GM19372 (cell line): ENCODE measurements at regions not wholly inside any gene's neighbourhood (a gene's known extent, or its start where the extent isn't known, plus 50 kb on each side); places are given as distances from the start of the nearest gene placed in this dataset.

Experiments
- ATAC-seq: cut with Tn5 transposase; IDR thresholded peaks from one replicate; pipeline ENCODE4 v1.9.1; 2021; ENCODE audit warnings: mild to moderate bottlenecking, low read depth, moderate library complexity; ENCODE audit not compliant: unreplicated experiment

DNA sequence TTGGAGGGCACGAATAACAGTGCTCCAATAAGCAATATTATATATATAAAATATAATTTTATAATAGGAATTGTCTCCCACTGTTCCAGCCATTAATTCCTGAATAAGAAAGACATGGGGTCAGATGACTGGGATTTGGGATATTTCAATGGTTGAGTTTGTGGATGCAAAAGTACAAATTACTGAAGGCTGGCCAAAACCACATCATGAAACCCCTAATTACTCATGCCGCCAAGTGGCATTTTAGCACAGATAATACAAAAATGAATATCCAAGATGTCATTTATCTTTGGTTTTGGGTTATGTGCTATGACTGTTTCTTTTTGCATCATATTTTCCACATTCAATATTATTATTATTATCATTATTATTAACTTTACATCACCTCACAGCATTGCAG, 261.4 kb upstream of the TBX3 start:
- no peak for ATAC-seq

- no peak for ATAC-seq
Observed at GRCh38 chr12:114944736-114945135, 260.8 kb upstream of the TBX3 start.

DNA sequence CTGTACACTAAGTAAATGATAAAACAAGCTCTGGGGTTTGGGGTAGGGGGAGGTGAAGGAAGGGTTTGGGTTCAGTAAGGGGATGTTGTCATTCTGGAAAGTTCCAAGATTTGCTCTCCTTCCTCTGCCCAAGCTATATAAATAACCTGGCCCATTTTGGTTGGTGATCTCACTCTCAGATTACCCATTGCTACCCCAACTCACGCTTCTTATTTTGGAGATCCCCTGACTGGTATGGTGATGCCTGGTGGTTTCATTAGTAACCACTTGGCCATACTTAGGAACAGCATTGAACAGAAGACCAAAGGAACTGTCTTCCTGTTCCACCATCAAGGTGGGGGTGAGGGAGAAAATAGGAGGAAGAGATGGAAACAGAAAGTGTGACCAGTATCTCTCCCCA, 259.6 kb upstream of the TBX3 start:
- no peak for ATAC-seq

- ATAC-seq, result no peak
Observed at GRCh38 chr12:114938487-114939210, 254.7 kb upstream of the TBX3 start.

- no peak for ATAC-seq
Observed at GRCh38 chr12:114936148-114937079, 252.4 kb upstream of the TBX3 start.

DNA sequence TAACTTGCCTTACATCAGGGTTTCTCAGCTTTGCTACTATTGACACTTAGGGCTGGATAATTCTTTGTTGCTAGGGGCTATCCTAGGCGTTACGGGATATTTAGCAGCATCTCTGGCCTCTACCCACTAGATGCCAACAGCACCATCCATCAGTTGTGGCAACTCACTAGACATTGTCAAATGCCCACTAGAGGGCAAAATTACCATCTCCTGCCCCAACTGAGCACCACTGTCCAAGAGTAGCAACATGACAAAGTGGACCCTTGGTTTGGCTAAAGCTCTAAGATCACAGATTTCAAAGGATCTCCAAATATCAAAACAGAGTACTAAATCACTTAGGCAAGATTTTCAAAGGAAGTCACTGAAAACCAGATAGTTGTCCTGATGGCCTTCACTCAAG, 251.7 kb upstream of the TBX3 start:
- ATAC-seq, result no peak

GRCh38 chr12:114933428-114934160, 249.6 kb upstream of the TBX3 start:
- ATAC-seq, result no peak

- no peak for ATAC-seq
Observed at GRCh38 chr12:114932806-114933205, 248.8 kb upstream of the TBX3 start.

GRCh38 chr12:114931025-114931424, 247.1 kb upstream of the TBX3 start:
- no peak for ATAC-seq

DNA sequence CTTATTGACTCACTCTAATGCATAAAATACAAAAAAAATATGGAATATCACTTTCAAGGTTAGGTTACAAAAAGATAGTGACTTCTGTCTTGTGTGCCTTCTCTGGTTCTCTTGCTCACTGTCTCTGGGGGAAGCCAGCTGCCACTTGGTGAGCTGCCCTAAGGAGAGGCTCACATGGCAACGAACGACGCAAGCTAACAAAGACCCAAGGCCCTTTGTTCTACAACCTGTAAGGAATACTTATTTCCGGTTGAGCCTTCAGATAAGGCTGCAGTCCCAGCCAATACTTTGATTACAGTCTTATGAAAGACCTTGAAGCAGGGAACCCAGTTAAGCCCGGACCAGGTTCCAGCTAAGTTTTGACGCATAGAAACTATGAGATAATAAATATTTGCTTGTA, 242.4 kb upstream of the TBX3 start:
- no peak for ATAC-seq

DNA sequence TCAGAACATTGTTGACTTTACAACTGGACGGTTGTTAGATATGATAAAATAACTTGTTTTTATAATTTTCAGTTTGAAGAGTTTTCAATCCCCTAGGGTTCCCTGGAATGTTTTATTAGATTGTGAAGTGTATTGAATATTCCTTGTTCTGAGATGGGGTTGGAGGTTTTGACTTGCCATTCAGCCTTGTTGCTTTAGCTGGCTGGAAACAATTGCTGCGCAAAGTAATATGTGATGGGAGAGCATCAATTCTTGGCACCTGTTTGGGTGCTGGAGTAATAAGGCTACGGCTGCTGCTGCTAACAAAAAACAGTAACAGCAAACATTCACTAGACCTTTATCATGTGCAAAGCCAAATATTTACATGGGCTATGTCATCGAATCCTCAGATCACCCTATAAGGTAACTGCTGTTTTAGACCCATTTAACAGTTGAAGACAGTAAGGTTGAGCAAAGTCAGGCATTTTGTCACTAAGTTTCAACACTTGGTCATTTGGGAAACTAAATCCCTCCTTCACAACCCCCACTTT, 241.0 kb upstream of the TBX3 start:
- ATAC-seq, result no peak

- ATAC-seq, result no peak
Observed at GRCh38 chr12:114921781-114922180, 237.8 kb upstream of the TBX3 start.

- no peak for ATAC-seq
Observed at GRCh38 chr12:114920771-114921554, 237.0 kb upstream of the TBX3 start.

DNA sequence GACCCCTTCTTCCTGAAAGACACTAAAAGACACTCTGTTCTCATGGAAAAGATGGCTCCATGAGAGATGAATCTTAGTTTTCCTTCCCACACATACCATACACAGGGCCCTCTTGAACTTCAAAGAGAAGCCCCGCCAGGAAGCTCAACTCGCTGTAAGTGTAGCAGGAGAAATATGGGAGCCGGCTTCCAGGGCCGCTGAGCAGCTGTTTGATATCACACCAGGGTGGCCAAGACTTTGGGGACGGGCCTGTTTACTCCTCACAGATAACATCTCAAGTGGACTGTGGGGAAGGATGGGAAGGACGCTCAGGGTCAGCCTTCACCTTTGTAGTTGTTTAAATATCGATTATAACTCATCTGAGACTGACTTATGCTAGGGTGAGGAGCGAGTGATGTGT, 235.5 kb upstream of the TBX3 start:
- ATAC-seq, result no peak

DNA sequence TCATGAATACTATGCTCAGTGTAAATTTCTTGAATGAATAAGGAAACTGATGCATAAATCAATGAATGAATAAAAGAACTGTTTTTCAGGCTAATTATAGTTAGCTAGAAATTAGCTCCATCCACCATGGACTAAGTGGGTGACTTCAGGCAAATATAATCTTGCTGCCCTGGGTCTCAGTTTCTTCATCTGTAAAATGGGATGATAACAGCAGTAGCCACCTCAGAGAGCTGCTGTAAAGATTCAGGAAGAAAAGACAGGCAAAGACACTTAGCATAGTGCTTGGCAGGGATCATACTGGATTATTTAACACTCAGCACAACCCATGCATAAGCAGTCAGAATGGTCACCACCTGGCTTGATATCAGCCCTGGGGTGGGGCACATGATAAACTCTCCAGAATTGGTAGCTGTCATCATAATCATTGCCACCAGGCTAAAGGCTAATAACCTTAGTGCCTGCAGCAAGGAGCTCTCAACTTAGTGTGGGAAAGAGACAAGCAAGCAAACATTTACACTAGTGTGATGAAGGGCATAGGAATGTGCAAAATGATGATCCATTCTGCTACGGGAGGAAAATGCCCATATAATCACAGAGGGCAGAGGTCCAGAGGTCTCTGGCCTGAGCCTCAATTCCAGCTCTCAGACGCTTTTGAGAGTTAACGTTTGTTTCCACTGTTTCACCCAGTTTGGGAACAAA, 234.7 kb upstream of the TBX3 start:
- no peak for ATAC-seq

DNA sequence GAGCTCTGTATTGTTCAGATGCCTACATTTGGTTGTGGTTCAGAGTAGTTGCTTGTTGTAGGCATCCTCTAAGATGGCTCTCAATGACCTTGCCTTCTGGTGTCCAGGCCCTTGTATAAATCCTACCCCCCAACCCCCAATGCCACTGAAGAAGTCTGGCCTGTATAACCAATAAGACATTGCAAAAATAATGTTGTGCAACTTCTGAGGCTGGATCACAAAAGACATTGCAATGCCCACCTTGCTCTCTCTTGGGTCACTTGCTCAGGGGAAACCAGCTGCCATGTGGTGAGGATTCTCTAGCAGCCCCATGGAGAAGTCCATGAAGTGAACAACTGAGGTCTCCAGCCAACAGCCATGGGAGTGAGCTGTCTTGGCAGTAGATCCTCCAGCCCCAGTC, 234.0 kb upstream of the TBX3 start:
- ATAC-seq, result no peak

DNA sequence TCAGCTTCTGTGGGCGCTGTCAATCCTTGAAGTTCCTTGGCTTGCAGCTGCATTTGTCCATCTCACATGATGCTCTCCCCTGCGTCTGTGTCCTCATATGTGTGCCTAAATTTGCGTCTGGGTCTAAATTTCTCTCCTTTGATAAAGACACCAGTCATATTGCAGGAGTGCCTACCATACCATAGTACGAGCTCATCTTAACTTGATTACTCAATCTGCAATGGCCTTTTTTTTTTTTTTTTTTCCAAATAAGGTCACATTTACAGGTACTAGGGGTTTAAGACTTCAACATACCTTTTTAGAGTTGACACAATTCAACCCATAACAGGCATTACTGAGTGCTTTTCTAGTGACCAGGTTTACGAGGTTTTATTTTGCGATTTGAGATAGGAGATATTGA, 233.3 kb upstream of the TBX3 start:
- no peak for ATAC-seq

GRCh38 chr12:114916541-114916940, 232.6 kb upstream of the TBX3 start:
- no peak for ATAC-seq

DNA sequence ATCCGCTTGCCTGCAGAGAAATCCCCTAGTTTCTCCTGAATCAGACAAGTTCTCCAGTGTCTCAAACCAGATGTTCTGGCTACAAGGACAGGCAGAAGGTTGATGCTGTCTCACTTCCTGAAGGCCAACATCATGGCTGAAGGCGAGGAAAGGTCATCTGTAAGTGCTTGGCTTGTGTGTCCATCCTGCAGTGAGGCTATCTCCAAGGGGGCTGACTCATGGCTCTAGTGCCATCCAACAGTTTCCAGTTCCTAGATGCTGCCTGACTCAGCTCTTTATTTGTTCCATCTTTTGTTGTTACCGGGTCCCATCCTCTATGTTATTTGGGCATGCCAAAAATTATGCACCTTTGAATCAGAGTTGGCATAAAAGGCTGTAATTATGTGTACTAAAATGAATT, 232.1 kb upstream of the TBX3 start:
- ATAC-seq, result no peak
